Activated naive CD4-positive, alpha-beta T cell treated with anti-CD3 and anti-CD28 coated beads for 36 hours (primary cell): ENCODE measurements at regions not wholly inside any gene's neighbourhood (a gene's known extent, or its start where the extent isn't known, plus 50 kb on each side); places are given as distances from the start of the nearest gene placed in this dataset.
"Not testable (repeated sequence)": the region's sequence is repeated elsewhere in the genome, so short reads cannot be mapped to it uniquely, and the experiment has no call there.

Source experiments
- CTCF ChIA-PET: fragments of 350-600 bp; sonication (Branson Sonifier 250); formaldehyde crosslinking; loops from one replicate; lab custom pipeline; 2021; ENCODE audit warnings: antibody characterized with exemption; lab: Charles Lee
- DNase-seq: peaks from one replicate; pipeline ENCODE4 v3.0.0-alpha.2; 2020
- H3K27ac Mint-ChIP-seq: one replicate; pipeline ENCODE4 v1.8.0; 2021; ENCODE audit warnings: mild to moderate bottlenecking, mixed read lengths
- H3K27me3 Mint-ChIP-seq: one replicate; pipeline ENCODE4 v1.8.0; 2021; ENCODE audit warnings: low read depth, mixed read lengths
- H3K36me3 Mint-ChIP-seq: one replicate; pipeline ENCODE4 v1.8.0; 2021; ENCODE audit warnings: low read depth, mixed read lengths
- H3K4me1 Mint-ChIP-seq: one replicate; pipeline ENCODE4 v1.8.0; 2021; ENCODE audit warnings: low read depth, mixed read lengths
- H3K4me3 Mint-ChIP-seq: one replicate; pipeline ENCODE4 v1.8.0; 2021; ENCODE audit warnings: mild to moderate bottlenecking, moderate library complexity, mixed read lengths
- H3K9me3 Mint-ChIP-seq: one replicate; pipeline ENCODE4 v1.8.0; 2021; ENCODE audit warnings: mixed read lengths
- intact Hi-C: fragments of 100-400 bp; cut with micrococcal nuclease; formaldehyde crosslinking; loops from one replicate; pipeline ENCODE4 v1.15.1; 2023

- H3K36me3 Mint-ChIP-seq, H3K4me3 Mint-ChIP-seq, intact Hi-C loops, H3K4me1 Mint-ChIP-seq, CTCF ChIA-PET, H3K27ac Mint-ChIP-seq, H3K9me3 Mint-ChIP-seq, DNase-seq, H3K27me3 Mint-ChIP-seq: not testable (repeated sequence)
Measured at GRCh38 chr7:8890346-8890745, 456.9 kb downstream of the NXPH1 start.

GRCh38 chr7:8893775-8894174, 460.4 kb downstream of the NXPH1 start:
- no peak overlapping the region for H3K27ac Mint-ChIP-seq
- no peak overlapping the region for H3K4me3 Mint-ChIP-seq
- intact Hi-C loops, result no loop called here
- no peaks in the 10 kb centered on the region for H3K4me1 Mint-ChIP-seq
- CTCF ChIA-PET, result no interaction called here
- H3K36me3 Mint-ChIP-seq, result no peaks in the 10 kb centered on the region
- H3K27me3 Mint-ChIP-seq, result no peaks in the 10 kb centered on the region
- no peak for DNase-seq
- peaks cover 10% of the 10 kb centered on the region for H3K9me3 Mint-ChIP-seq

- no peaks in the 10 kb centered on the region for H3K4me1 Mint-ChIP-seq
- intact Hi-C loops, result no loop called here
- H3K4me3 Mint-ChIP-seq, result no peak overlapping the region
- CTCF ChIA-PET, result no interaction called here
- no peaks in the 10 kb centered on the region for H3K36me3 Mint-ChIP-seq
- no peaks in the 10 kb centered on the region for H3K27me3 Mint-ChIP-seq
- no peak for DNase-seq
- no peaks in the 10 kb centered on the region for H3K9me3 Mint-ChIP-seq
- H3K27ac Mint-ChIP-seq, result no peak overlapping the region
Measured at GRCh38 chr7:8906396-8907075, 473.1 kb downstream of the NXPH1 start.

- intact Hi-C loops, result no loop called here
- Mint-ChIP-seq H3K27me3 (no peaks in the 10 kb centered on the region), H3K36me3 (no peaks in the 10 kb centered on the region), H3K4me3 (no peak overlapping the region), H3K9me3 (no peaks in the 10 kb centered on the region), H3K4me1 (no peaks in the 10 kb centered on the region), H3K27ac (no peak overlapping the region)
- CTCF ChIA-PET, result no interaction called here
- no peak for DNase-seq
Measured at GRCh38 chr7:8908889-8909288, 475.5 kb downstream of the NXPH1 start.

GRCh38 chr7:8913682-8914081, 480.3 kb downstream of the NXPH1 start:
- H3K36me3 Mint-ChIP-seq, result no peaks in the 10 kb centered on the region
- intact Hi-C loops, result no loop called here
- peaks cover 3% of the 10 kb centered on the region for H3K9me3 Mint-ChIP-seq
- CTCF ChIA-PET, result interaction anchor here (0.5 kb wide), 1 partner anchor 168 kb away, joined by 3 read pairs; no protein-coding TSS in a partner anchor
- no peaks in the 10 kb centered on the region for H3K4me1 Mint-ChIP-seq
- no peak overlapping the region for H3K27ac Mint-ChIP-seq
- no peak for DNase-seq
- H3K27me3 Mint-ChIP-seq, result no peaks in the 10 kb centered on the region
- H3K4me3 Mint-ChIP-seq, result no peak overlapping the region

GRCh38 chr7:8921807-8922206, 488.4 kb downstream of the NXPH1 start:
- CTCF ChIA-PET, result no interaction called here
- no peaks in the 10 kb centered on the region for H3K27me3 Mint-ChIP-seq
- no peak overlapping the region for H3K27ac Mint-ChIP-seq
- H3K36me3 Mint-ChIP-seq, result no peaks in the 10 kb centered on the region
- intact Hi-C loops, result no loop called here
- peaks cover 14% of the 10 kb centered on the region for H3K9me3 Mint-ChIP-seq
- H3K4me1 Mint-ChIP-seq, result no peaks in the 10 kb centered on the region
- DNase-seq, result no peak
- H3K4me3 Mint-ChIP-seq, result no peak overlapping the region

- CTCF ChIA-PET, result no interaction called here
- DNase-seq, result no peak
- peaks cover 14% of the 10 kb centered on the region for H3K9me3 Mint-ChIP-seq
- no peak overlapping the region for H3K27ac Mint-ChIP-seq
- no peaks in the 10 kb centered on the region for H3K27me3 Mint-ChIP-seq
- intact Hi-C loops, result no loop called here
- no peak overlapping the region for H3K4me3 Mint-ChIP-seq
- no peaks in the 10 kb centered on the region for H3K36me3 Mint-ChIP-seq
- no peaks in the 10 kb centered on the region for H3K4me1 Mint-ChIP-seq
Measured at GRCh38 chr7:8922726-8923125, 489.3 kb downstream of the NXPH1 start.

- intact Hi-C loops, result no loop called here
- Mint-ChIP-seq H3K36me3 (no peaks in the 10 kb centered on the region), H3K4me1 (no peaks in the 10 kb centered on the region), H3K4me3 (no peak overlapping the region), H3K27me3 (no peaks in the 10 kb centered on the region), H3K27ac (no peak overlapping the region), H3K9me3 (peaks cover 13% of the 10 kb centered on the region)
- DNase-seq, result no peak
- CTCF ChIA-PET, result no interaction called here
Measured at GRCh38 chr7:8923164-8923806, 489.9 kb downstream of the NXPH1 start.

GRCh38 chr7:8931906-8932646, 498.7 kb downstream of the NXPH1 start:
- CTCF ChIA-PET, result no interaction called here
- H3K4me1 Mint-ChIP-seq, result no peaks in the 10 kb centered on the region
- no peak for DNase-seq
- H3K9me3 Mint-ChIP-seq, result no peaks in the 10 kb centered on the region
- H3K27me3 Mint-ChIP-seq, result no peaks in the 10 kb centered on the region
- no peak overlapping the region for H3K27ac Mint-ChIP-seq
- intact Hi-C loops, result no loop called here
- no peaks in the 10 kb centered on the region for H3K36me3 Mint-ChIP-seq
- no peak overlapping the region for H3K4me3 Mint-ChIP-seq

- no peak for DNase-seq
- no peaks in the 10 kb centered on the region for H3K36me3 Mint-ChIP-seq
- H3K9me3 Mint-ChIP-seq, result no peaks in the 10 kb centered on the region
- intact Hi-C loops, result no loop called here
- H3K4me3 Mint-ChIP-seq, result no peak overlapping the region
- no peak overlapping the region for H3K27ac Mint-ChIP-seq
- no peaks in the 10 kb centered on the region for H3K27me3 Mint-ChIP-seq
- CTCF ChIA-PET, result no interaction called here
- no peaks in the 10 kb centered on the region for H3K4me1 Mint-ChIP-seq
Measured at GRCh38 chr7:8932751-8933150, 499.3 kb downstream of the NXPH1 start.

- CTCF ChIA-PET, result no interaction called here
- no peak overlapping the region for H3K4me3 Mint-ChIP-seq
- DNase-seq, result no peak
- H3K9me3 Mint-ChIP-seq, result peaks cover 4% of the 10 kb centered on the region
- H3K27me3 Mint-ChIP-seq, result no peaks in the 10 kb centered on the region
- intact Hi-C loops, result no loop called here
- no peak overlapping the region for H3K27ac Mint-ChIP-seq
- no peaks in the 10 kb centered on the region for H3K36me3 Mint-ChIP-seq
- H3K4me1 Mint-ChIP-seq, result no peaks in the 10 kb centered on the region
Measured at GRCh38 chr7:8937204-8937603, 503.8 kb downstream of the NXPH1 start.

GRCh38 chr7:8938044-8938805, 504.8 kb downstream of the NXPH1 start:
- no peaks in the 10 kb centered on the region for H3K27me3 Mint-ChIP-seq
- CTCF ChIA-PET, result no interaction called here
- intact Hi-C loops, result no loop called here

More at GRCh38 chr7:8938044-8938805, 504.8 kb downstream of the NXPH1 start:
- H3K4me3 Mint-ChIP-seq, result no peak overlapping the region
- H3K9me3 Mint-ChIP-seq, result peaks cover 6% of the 10 kb centered on the region
- H3K27ac Mint-ChIP-seq, result no peak overlapping the region
- no peaks in the 10 kb centered on the region for H3K36me3 Mint-ChIP-seq
- H3K4me1 Mint-ChIP-seq, result no peaks in the 10 kb centered on the region
- DNase-seq, result no peak
